SIG-M5 treated with dmso at 0.1 percent for 504 hours (cell line): ENCODE measurements at regions not wholly inside any gene's neighbourhood (a gene's known extent, or its start where the extent isn't known, plus 50 kb on each side); places are given as distances from the start of the nearest gene placed in this dataset.

Experiments
- DNase-seq: peaks from one replicate; lab custom pipeline; 2025; ENCODE audit not compliant: unreplicated experiment; lab: John Stamatoyannopoulos, UW

DNA sequence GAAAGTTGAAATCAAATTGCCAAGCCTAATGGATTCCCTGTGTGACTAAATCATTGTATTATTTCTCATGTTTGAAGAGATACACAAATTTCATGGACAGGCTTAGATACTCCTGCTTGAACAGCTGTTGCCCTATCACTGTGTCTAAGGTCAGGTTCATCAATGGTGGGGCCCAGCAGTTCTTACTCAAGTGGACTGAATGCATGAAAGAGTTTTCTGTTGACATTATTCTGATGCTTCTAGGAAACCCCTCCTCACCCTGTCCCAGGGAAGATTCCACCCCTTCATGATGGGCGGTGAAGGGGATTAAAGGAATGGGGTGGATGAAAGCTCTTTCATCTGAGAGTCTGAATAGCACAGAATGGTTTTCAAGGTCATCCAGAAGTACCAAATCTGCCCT is 148.8 kb downstream of the INO80D start:
- no peak for DNase-seq

DNA sequence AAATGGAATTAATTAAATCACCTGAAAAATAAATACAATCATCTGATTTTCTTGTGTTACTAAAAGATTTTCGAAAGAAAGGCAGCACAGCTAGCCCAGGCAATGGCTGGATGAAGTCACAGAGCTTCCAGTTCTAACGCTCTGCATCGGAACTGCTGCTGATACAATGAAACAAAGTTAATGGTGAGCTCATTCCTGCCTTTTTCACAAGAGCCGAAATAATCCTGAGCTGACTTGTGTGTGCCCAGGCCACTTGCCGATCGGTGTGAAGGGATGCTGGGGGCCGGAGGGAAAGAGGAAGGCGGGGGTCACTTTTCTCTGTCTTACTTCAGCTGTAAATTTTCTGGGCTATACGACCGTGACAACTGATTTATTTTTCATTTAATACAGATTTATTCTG is 149.5 kb downstream of the INO80D start:
- DNase-seq: no peak

DNA sequence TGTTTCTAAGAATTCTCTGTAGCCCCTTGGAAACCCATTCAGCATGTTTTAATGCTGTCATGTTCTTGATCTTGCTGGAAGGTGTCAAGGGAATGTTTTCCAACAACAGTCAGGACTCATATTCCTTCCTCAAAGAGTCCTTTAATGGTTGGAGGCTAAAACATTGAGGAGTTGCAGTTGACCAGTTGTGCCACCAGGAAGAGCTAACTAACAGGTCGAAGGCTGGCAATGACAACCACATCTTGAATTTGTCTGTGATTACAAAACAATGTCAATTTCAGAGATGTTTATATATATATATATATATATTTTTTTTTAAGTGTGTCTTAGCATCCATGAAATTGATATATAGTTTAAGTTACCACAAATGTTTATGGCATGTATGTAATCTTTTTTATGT is 151.5 kb downstream of the INO80D start:
- DNase-seq: peak; percentile 17

DNA sequence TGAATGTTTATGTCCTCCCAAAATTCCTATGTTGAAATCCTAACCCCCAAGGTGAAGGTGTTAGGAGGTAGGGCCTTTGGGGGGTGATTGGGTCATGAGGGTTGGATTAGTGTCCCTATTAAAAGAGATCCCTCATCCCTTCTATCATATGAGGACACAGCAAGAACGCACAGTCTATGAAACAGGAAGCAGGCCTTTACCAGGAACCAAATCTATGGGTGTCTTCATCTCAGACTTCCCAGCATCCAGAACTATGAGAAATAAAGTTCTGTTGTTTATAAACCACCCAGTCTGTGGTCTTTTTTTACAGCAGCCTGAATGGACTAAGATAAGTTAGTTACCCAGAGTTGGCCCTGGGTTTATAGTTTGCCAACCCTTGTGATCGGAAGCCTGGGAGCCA is 153.1 kb downstream of the INO80D start:
- DNase-seq: no peak

DNA sequence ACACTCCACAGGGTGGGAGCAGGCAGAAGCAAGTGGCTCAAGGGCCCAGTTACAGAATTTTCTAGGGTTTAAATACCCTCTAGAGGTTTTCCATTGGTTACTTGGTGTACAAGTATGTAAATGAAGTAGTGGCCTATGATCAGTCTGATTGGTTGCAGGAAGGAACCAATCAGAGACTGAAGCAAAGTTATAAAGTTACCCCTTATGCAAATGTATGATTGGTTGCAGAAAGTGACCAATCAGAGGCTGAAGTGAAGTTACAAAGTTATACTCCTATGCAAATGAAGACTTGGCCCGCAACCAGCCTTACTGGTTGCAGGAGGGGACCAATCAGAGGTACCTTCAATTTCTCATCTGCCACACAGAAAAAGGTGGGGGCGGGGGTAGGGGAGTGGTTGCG is 154.6 kb downstream of the INO80D start:
- no peak for DNase-seq

DNA sequence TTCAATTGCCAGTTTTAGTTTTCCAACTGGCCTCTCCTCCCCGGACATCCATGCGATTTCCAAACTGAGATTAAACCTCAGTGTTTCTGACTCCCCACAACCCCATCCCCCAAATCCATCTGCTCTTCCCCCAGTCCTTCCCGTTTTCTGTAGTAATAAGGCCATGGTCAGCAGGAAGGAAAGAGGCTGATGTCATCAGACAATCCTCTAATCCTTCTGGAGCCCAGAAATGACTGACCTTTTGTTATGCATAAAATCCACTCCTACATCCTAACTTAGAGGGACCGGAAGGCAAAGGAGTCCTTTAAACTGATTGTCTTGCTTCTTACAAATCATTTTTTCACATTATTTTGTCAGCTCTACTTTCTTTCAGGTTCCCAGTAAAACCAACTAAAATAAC is 155.8 kb downstream of the INO80D start:
- DNase-seq: no peak

DNA sequence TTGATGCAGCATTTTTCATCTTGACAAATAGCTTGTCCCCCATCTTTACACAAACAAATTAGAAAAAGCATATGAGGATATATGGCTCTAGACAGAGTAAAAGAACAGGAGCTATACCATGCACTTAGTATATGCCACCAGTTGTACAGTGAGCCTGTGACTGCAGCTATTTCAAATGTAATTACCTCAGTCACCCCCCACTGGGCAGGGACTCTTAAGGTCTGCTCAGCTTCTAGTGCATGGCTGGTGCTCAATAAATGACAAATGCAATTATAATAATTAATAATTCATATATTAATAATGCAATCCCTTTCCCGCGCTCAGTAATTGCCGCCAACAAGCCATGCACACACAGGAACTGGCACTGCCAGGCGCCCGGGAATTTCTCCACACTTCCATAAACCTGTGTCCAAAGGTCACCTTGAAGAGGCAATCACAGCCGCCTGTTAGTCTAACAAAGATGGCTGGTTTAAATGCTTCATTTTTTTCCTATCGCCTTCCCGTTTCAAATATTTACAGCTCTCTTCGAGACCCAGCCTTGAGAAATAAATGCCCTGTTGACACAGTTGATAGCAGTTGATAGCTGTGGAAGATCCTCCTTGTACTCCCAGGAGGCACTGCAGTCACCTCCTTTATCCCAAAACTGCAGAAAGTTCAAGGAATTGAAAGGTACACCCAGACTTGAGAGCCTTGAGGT is 156.6 kb downstream of the INO80D start:
- DNase-seq: no peak

DNA sequence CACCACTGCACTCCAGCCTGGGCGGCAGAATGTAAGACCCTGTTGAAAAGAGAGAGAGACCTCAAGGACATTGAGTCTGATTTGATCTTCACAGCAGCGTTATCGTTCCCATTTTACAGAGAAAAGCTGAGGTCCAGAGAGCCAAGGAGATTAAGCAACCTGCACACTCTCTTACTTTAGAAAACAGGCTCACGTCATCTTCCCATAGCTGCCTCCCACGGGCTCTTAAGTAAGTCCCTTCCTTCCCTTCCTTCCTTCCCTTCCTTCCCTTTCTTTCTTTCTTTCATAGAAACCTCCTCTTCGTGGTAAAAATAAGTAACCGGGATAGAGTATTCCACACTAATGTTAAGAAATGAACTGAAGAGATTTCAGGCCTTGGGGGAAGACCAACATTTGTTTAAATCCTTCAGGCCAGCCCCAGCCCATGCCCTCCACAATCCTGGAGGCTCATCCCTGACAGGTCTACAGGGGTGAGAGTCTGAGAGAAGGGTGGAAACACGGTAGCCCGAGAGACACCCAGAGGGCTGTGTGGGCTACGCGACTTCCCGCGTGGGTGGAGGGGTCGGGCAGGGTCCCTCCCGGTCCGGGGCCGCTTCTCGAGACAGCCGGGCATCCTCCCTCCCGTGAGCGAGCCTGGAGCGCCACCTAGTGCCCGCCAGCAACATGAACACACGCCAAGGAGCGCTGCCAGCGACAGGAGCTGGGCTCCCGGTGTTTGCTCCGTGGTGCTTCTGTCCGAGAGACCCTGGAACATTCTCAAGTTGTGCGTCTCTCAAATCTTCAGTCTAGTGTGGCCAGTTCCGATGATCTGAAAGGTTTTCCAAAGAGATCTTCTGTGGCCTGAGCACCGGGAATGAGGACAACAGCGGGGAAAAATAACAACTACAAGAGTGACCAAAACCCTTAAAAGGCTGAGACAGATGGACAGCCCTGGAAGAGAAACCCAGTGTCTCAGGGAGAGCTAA is 160.3 kb downstream of the INO80D start:
- DNase-seq: peak; percentile 49

DNA sequence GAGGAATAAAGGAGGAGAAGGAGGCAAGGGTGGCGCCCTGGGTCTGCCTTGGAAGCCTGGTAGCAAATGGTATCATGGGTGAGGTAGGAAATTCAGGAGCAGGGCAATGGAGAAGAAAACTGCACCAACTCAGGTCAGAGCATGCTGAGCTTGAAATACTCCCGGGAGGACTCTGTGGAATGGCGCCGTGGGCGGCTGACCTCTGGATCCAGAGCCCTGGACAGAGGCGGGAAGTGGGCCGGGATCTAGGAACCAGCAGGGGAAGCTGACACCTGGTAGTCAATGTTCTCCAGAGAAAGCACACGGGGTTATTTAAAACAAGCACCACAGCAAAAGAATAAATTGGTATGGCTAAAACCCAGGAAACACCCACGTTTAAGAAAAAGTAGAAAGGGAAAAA is 161.3 kb downstream of the INO80D start:
- no peak for DNase-seq

DNA sequence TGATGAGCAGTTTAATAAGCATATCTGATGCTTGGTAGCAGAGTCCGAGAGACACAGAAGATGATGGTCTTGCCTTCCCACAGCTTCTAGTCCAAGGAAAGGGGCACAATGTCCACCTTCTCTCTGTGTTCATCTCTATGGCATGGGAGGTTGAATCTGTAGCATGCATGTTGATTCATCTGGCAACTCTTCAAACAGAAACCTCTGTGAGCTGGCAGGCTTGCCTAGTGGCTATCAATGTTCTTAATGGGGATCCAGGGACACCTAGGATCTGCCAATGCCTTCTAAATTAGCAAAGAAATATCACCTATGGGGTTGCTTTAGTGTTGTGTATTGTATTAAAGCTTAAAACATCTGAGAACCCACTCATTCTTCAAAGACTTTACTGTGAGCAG is 170.8 kb downstream of the INO80D start:
- no peak for DNase-seq

DNA sequence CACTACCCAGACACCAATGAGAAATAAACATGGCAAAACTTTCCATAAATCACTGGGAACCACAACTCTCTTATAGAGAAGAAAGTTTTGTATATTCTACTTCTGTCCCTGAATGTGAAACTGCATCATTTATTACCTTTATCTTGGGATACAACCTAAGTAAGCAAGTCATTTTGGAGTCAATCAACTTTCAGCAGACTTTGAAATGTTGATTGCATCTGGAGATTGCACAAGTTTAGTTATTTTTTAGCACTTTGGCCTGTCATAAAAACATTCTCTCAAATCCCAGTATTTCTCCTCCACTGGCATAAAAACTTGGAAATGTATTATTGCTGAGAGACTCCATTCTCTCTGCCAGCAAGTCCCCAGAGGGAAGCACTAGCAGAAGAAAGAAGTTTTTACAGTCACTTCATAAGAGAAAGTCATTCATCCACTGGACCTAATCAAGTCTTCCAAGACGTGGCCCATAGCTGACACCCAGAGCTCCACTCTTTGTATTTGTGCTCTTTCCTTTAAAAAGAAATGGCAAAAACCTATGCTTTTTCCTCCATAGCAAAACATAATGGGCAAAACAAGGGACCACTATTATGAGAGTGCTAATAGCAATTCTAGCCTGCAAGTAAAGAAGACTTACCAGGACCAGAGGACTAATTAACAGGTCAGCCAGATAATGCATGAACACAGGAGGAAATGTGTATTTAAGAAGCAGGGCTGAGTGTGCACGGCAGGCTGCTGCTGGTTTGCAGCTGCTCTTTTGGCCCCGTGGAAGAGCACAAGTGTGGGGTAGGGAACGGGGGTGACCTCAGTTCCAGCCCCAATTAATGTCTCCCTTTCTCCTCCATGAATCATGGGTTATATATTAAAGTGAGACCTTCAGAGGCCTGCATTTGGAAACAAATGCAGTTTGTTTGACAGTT is 171.5 kb downstream of the INO80D start:
- no peak for DNase-seq

DNA sequence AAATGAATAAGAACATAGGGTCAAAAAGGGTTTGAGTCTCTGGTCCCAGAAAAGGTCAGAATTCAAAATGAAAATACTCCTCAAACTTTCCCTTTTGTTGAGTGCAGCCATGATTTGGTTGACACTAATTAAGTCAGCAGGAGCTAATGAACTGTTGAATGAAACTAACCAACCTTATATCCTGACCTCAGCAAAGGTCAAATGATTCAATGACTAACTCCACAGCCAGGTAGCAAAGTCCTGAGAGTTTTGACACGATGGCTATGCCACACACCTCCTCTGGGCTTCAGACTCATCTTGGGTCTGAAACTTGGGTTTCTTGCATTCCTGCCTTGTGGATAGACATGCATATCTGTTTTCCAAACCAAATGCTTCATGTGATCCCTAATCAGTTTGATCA is 172.3 kb downstream of the INO80D start:
- no peak for DNase-seq

DNA sequence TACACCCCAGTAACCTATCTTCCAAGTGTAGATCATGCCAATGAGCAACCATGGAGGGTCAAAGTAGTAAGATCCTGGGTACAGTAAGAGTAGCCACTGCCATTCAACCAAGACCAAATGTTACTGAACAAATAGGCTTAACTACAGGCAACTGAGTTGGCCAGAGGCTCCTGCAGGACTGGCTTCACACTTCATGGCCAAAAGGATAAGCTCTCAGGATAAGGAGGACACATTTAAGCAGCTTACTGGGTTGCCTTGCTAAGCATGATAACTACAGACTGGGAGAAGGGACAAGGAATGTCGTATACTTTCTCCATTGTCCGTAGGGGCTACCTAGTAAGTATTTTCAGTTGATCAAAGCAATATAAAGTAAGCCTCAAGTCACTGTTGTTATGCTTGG is 174.7 kb downstream of the INO80D start:
- DNase-seq: no peak

DNA sequence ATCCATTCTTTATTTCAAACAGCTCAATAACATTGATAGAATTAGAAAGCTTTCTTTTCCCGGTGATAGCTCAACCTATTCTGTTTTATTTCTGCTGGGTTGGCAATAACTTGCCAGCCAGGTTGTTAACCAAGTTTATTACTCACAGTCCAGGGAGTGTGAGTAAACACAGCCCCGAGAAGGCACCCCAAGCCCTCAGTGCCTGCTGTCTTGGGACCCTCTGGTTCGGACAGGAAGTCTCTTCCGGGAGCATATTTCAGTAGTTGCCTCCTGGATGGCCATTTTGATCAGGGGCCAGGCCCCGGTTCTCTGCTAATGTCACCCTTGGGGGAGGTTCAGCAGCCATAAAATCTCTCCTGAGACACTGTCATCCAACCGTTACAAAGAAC is 176.8 kb downstream of the INO80D start:
- DNase-seq: no peak

DNA sequence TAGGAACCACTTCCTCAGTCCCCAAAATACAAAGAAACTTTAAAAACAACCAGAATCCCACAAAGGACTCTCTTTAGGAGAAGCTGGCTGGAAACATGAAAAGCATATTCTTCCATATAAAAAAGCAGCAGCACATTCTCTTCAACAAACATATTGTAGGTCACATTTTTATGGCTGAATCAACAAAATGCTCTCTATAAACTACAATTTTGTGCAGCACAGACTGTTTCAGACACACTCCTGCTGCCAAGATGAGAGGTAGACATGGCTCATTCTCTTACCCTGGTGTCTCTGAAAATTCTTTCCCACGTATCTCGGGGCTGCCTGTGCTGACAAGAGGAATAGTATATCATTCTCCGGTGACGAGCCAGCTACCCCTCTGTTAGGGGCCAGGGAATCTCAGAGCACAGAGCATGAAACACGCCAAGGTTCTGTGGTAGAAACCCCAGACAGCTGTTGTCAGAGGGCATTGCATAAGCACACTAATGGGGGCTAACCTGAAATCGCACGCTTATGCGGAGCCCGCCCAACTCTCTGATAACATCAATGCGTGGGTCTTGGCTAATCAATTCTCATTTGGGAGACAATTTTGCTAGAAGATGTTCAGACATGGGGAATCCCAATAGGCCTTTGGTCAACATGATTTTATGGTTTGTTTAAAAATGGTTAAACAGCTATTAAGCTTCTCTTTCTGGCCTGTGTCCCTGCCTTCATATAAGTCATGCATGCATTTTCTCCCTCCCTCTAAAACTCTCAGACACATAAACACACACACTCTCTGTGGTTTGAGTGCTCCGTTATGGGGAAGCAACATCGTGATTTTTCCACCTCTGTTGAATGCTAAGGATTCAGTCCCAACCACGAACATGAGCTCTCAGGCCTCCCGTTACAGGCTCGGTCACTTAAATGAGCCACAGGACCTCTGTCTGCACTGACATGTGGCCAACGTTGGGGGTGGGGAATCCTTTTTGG is 177.5 kb downstream of the INO80D start:
- DNase-seq: no peak

DNA sequence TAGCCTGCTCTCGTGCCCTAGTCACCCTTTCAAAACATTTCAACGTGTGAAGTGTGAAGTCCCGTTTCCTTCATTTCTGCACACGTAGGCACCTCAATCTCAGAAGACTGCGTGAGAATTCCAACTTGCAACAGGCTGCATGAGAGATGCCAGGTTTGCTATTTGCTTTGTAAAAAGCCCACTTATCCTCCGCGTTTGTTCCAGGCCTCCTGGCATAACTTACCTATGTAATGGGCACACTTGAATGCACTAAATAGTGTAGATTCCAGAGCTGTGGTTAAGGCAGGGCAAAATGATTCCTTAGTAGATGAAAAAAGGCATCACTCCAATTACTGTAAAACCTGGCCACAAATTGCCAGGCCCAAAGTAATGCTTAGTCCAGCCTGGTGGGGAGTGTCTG is 179.6 kb downstream of the INO80D start:
- DNase-seq: no peak

DNA sequence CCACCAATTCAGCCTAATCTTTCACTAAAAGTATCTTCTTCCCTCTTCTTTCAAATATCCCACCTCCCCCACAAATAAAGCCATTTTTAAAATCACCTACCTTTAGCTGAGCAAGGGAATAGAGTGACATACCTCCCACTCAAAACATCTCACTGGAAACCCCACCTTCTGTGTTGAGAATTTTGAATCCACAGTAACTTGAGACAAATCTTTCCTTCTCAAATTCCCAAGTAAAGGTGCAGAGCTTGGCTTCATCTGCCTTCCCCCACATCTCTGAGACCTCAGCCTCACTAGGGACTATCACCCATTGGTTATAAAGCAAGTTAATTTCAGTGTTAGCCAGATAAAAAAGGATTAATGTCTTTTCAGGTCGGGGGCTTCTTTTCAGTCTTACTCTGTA is 180.4 kb downstream of the INO80D start:
- DNase-seq: no peak

DNA sequence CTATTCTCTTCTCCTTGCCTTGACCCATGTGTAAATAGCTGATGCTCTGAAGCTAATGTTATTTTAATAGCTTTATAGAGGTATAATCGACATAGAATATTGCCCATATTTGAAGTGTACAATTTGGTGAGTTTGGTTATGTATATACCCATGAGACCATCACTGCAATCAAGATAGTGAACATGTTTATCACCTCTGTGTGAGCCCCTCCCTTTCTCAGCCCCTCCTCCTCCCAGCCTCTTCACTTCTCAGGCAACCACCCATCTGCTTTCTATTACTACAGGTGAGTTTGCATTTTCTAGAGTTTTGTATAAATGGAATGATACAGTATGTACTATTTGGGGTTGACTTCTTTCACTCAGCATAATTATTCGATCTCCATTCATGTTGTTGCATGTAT is 181.1 kb downstream of the INO80D start:
- DNase-seq: no peak

DNA sequence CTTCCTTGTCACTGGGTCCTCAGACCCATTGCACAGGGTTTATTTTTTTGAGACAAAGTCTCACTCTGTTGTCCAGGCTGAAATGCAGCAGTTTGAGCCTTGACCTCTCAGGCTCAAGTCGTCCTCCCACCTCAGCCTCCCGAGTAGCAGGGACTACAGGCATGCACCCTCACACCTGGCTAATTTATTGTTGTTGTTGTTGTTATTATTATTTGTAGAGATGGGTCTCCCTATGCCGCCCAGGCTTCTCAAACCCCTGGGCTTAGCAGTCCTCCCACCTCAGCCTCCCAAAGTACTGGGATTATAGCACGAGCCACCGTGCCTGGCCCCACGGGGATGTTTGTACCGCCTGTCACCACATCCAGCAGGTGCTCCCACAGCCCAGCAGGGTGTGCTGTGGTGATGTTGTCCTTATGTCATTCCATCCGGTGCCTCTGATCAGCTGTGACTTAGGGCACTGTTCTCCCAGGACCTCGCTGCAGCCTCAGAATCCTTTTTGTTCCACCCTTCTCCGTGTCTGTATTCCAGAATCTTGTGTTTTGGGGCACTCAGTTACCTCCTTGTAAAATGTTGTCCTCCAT is 182.3 kb downstream of the INO80D start:
- peak; percentile 40 for DNase-seq

DNA sequence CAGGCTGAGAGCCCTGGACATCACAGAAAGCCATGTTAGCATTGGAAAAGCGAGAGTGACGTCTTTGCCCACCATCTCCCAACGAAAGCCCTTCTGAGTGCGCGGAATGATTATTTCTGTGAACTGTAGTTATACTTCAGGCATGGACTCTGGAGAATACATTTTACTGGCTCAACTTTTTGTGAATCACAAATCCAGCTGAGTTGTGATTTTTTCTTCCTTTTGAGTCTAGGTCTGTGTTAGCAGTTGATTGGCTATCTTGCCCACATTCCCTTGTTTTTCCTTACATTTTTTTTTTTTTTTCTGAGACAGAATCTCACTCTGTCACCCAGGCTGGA is 183.1 kb downstream of the INO80D start:
- no peak for DNase-seq
